H9 (cell line): ENCODE measurements at regions not wholly inside any gene's neighbourhood (a gene's known extent, or its start where the extent isn't known, plus 50 kb on each side); places are given as distances from the start of the nearest gene placed in this dataset.

Source experiments
- DNase-seq: peaks from one replicate; pipeline ENCODE4 v3.0.0-alpha.2; 2017
- H2AFZ ChIP-seq: one replicate; pipeline ENCODE4 v1.6.1; 2013; ENCODE audit warnings: mild to moderate bottlenecking, low read length, control low read depth, moderate library complexity
- H2AK5ac ChIP-seq: 2 replicates; pipeline ENCODE4 v1.6.1; 2013; ENCODE audit warnings: low read length, control low read depth, mixed read lengths; ENCODE audit not compliant: insufficient read length
- H2BK120ac ChIP-seq: one replicate; pipeline ENCODE4 v1.6.1; 2013; ENCODE audit warnings: low read depth, mild to moderate bottlenecking, low read length, control low read depth, inconsistent platforms; ENCODE audit not compliant: poor library complexity, severe bottlenecking
- H2BK12ac ChIP-seq: 2 replicates; pipeline ENCODE4 v1.6.1; 2013; ENCODE audit warnings: low read length, control low read depth, mixed read lengths, low read depth; ENCODE audit not compliant: insufficient read length
- H2BK15ac ChIP-seq: 2 replicates; pipeline ENCODE4 v1.6.1; 2013; ENCODE audit warnings: low read depth, low read length, control low read depth
- H2BK20ac ChIP-seq: one replicate; pipeline ENCODE4 v1.6.1; 2013; ENCODE audit warnings: low read depth, mild to moderate bottlenecking, low read length, control low read depth, inconsistent platforms; ENCODE audit not compliant: poor library complexity, severe bottlenecking
- H2BK5ac ChIP-seq: 2 replicates; pipeline ENCODE4 v1.6.1; 2013; ENCODE audit warnings: low read length, control low read depth, mixed read lengths; ENCODE audit not compliant: insufficient read length
- H3K14ac ChIP-seq: 2 replicates; pipeline ENCODE4 v1.6.1; 2013; ENCODE audit warnings: low read length, control low read depth; ENCODE audit not compliant: insufficient read depth
- H3K18ac ChIP-seq: 2 replicates; pipeline ENCODE4 v1.6.1; 2013; ENCODE audit warnings: low read depth, mild to moderate bottlenecking, mixed read lengths, low read length, control low read depth; ENCODE audit not compliant: insufficient read length
- H3K23ac ChIP-seq: 2 replicates; pipeline ENCODE4 v1.6.1; 2013; ENCODE audit warnings: low read length, control low read depth, mixed read lengths, low read depth; ENCODE audit not compliant: insufficient read length
- H3K23me2 ChIP-seq: 2 replicates; pipeline ENCODE4 v1.6.1; 2013; ENCODE audit warnings: low read depth, mild to moderate bottlenecking, mixed read lengths, low read length, control low read depth; ENCODE audit not compliant: insufficient read length, poor library complexity, severe bottlenecking
- H3K27ac ChIP-seq: 2 replicates; pipeline ENCODE4 v1.5.1; 2013; ENCODE audit warnings: low read length, control low read depth, mixed read lengths, low read depth; ENCODE audit not compliant: insufficient read length
- H3K27me3 ChIP-seq: 2 replicates; pipeline ENCODE4 v1.6.1; 2013; ENCODE audit warnings: low read length, control low read depth, inconsistent platforms; ENCODE audit not compliant: insufficient read depth
- H3K4ac ChIP-seq: 2 replicates; pipeline ENCODE4 v1.6.1; 2013; ENCODE audit warnings: low read depth, mild to moderate bottlenecking, control low read depth, inconsistent platforms, low read length, moderate library complexity
- H3K4me1 ChIP-seq: 2 replicates; pipeline ENCODE4 v1.6.1; 2013; ENCODE audit warnings: low read length, control low read depth, inconsistent platforms; ENCODE audit not compliant: insufficient read depth
- H3K4me2 ChIP-seq: 2 replicates; pipeline ENCODE4 v1.6.1; 2013; ENCODE audit warnings: low read length, control low read depth, mixed read lengths; ENCODE audit not compliant: insufficient read length, insufficient read depth
- H3K56ac ChIP-seq: 2 replicates; pipeline ENCODE4 v1.6.1; 2013; ENCODE audit warnings: low read depth, mild to moderate bottlenecking, mixed read lengths, low read length, control low read depth; ENCODE audit not compliant: insufficient read length
- H3K79me1 ChIP-seq: 2 replicates; pipeline ENCODE4 v1.6.1; 2013; ENCODE audit warnings: low read depth, mild to moderate bottlenecking, moderate library complexity, low read length, control low read depth, inconsistent platforms; ENCODE audit not compliant: insufficient read depth, poor library complexity, severe bottlenecking
- H3K79me2 ChIP-seq: 2 replicates; pipeline ENCODE4 v1.6.1; 2013; ENCODE audit warnings: low read length, control low read depth, inconsistent platforms; ENCODE audit not compliant: insufficient read depth
- H3K9ac ChIP-seq: 2 replicates; pipeline ENCODE4 v1.6.1; 2013; ENCODE audit warnings: low read length, control low read depth, mixed read lengths; ENCODE audit not compliant: insufficient read length; ENCODE audit errors: extremely low read depth
- H3K9me3 ChIP-seq: one replicate; pipeline ENCODE4 v1.6.1; 2013; ENCODE audit warnings: low read depth, low read length, inconsistent platforms; ENCODE audit not compliant: control insufficient read depth
- H3T11ph ChIP-seq: one replicate; pipeline ENCODE4 v1.6.1; 2013; ENCODE audit warnings: mild to moderate bottlenecking, low read length, control low read depth, inconsistent platforms
- H4K20me1 ChIP-seq: one replicate; pipeline ENCODE4 v1.6.1; 2013; ENCODE audit not compliant: control insufficient read depth, insufficient read length, insufficient read depth
- H4K5ac ChIP-seq: 2 replicates; pipeline ENCODE4 v1.6.1; 2013; ENCODE audit warnings: low read depth, mild to moderate bottlenecking, mixed read lengths, low read length, control low read depth; ENCODE audit not compliant: insufficient read length
- H4K8ac ChIP-seq: replicated peaks from 2 replicates; pipeline ENCODE4 v1.6.1; 2013; ENCODE audit warnings: low read length, control low read depth, mixed read lengths, low read depth; ENCODE audit not compliant: insufficient read length
- H4K91ac ChIP-seq: 2 replicates; pipeline ENCODE4 v1.6.1; 2013; ENCODE audit warnings: low read depth, mild to moderate bottlenecking, moderate library complexity, mixed read lengths, low read length, control low read depth; ENCODE audit not compliant: insufficient read length
- H3K27ac Mint-ChIP-seq, 3 experiments: 2 replicates in 2 of 3; 3 replicates in 1 of 3; pipeline ENCODE4 v1.8.0; 2020 to 2021; ENCODE audit warnings: mixed read lengths in 3 of 3, mild to moderate bottlenecking in 1 of 3, moderate library complexity in 1 of 3
- H3K27me3 Mint-ChIP-seq: 2 replicates; pipeline ENCODE4 v1.8.0; 2021; ENCODE audit warnings: low read depth, mild to moderate bottlenecking, moderate library complexity, mixed read lengths
- H3K36me3 Mint-ChIP-seq, 3 experiments: 2 replicates in 2 of 3; 3 replicates in 1 of 3; pipeline ENCODE4 v1.8.0; 2020 to 2021; ENCODE audit warnings: low read depth in 3 of 3, mixed read lengths in 3 of 3; ENCODE audit not compliant: insufficient read depth in 1 of 3
- H3K4me1 Mint-ChIP-seq, 2 experiments: 2 replicates each; pipeline ENCODE4 v1.8.0; 2020; ENCODE audit warnings: mixed read lengths in 2 of 2
- H3K4me3 Mint-ChIP-seq, 2 experiments: 2 replicates in 1 of 2; 3 replicates in 1 of 2; pipeline ENCODE4 v1.8.0; 2020 to 2021; ENCODE audit warnings: mild to moderate bottlenecking in 2 of 2, mixed read lengths in 2 of 2, moderate library complexity in 1 of 2
- H3K9me3 Mint-ChIP-seq, 2 experiments: 2 replicates in 1 of 2; 3 replicates in 1 of 2; pipeline ENCODE4 v1.8.0; 2020; ENCODE audit warnings: mild to moderate bottlenecking in 2 of 2, mixed read lengths in 2 of 2, moderate library complexity in 1 of 2
- CTCF ChIP-seq: fragments of 200-600 bp; sonication (generic); conservative IDR thresholded peaks from 3 replicates; pipeline ENCODE4 v1.8.0; 2021; ENCODE audit warnings: antibody characterized with exemption, mild to moderate bottlenecking
- WGBS: extraction: QIAGEN DNeasy Blood & Tissue Kit; methylation state at CpG from one replicate; pipeline ENCODE4 v1.1.7; 2013; ENCODE audit warnings: missing lambda C conversion rate, low lambda C conversion rate, mixed read lengths; ENCODE audit not compliant: insufficient read length; ENCODE audit errors: extremely low coverage; 5-methylcytosine and 5-hydroxymethylcytosine counted together

- WGBS = no CpG with 5 or more reads among the region's 5 CpGs
- no peak overlapping the region for H2BK5ac ChIP-seq
Measured at GRCh38 chr6:51112731-51113130, 294.1 kb downstream of the TFAP2B start.

More at GRCh38 chr6:51112731-51113130, 294.1 kb downstream of the TFAP2B start:
- H3K4me2 ChIP-seq = no peak overlapping the region
- no peak overlapping the region for H3K9ac ChIP-seq
- no peaks in the 10 kb centered on the region for H3K79me1 ChIP-seq
- H3K14ac ChIP-seq = no peak overlapping the region
- H3T11ph ChIP-seq = no peak overlapping the region
- Mint-ChIP-seq H3K4me1 (peaks cover 2 to 11% of the 10 kb centered on the region in 2 experiments; a peak in 3 of 4 replicates), H3K36me3 (no peaks in the 10 kb centered on the region), H3K4me3 (no peak overlapping the region), H3K9me3 (no peaks in the 10 kb centered on the region), H3K27ac (no peak overlapping the region), H3K27me3 (no peaks in the 10 kb centered on the region; the same call in 1 of the 2 replicates)
- H2AK5ac ChIP-seq = no peak overlapping the region
- no peak for DNase-seq
- H2BK15ac ChIP-seq = no peak overlapping the region
- no peak overlapping the region for H4K5ac ChIP-seq
- no peaks in the 10 kb centered on the region for H4K20me1 ChIP-seq
- no peaks in the 10 kb centered on the region for H3K23me2 ChIP-seq
- H2BK12ac ChIP-seq = no peak overlapping the region
- H3K23ac ChIP-seq = no peak overlapping the region
- no peak overlapping the region for H3K27ac ChIP-seq
- no peaks in the 10 kb centered on the region for H3K27me3 ChIP-seq
- H3K4ac ChIP-seq = no peak overlapping the region
- H3K79me2 ChIP-seq = no peaks in the 10 kb centered on the region
- no peaks in the 10 kb centered on the region for H3K4me1 ChIP-seq
- no peak for TF ChIP-seq CTCF
- H3K18ac ChIP-seq = no peak overlapping the region
- no peaks in the 10 kb centered on the region for H3K9me3 ChIP-seq
- H4K91ac ChIP-seq = no peak overlapping the region
- no peak overlapping the region for H2AFZ ChIP-seq
- H2BK120ac ChIP-seq = no peak overlapping the region
- H4K8ac ChIP-seq = no peak overlapping the region
- H3K56ac ChIP-seq = no peak overlapping the region
- H2BK20ac ChIP-seq = no peak overlapping the region
